ENCODE measurements at regions not wholly inside any gene's neighbourhood (a gene's known extent, or its start where the extent isn't known, plus 50 kb on each side); places are given as distances from the start of the nearest gene placed in this dataset.

- DNase-seq (ENCODE audit: insufficient read length, low spot score, missing footprints), result no peak
- no peak overlapping the region for H3K4me3 ChIP-seq (ENCODE audit: insufficient read depth, low read length)
- no peak overlapping the region for H3K27ac ChIP-seq (ENCODE audit: low read depth, low read length)
- no peaks in the 10 kb centered on the region for H3K4me1 ChIP-seq (ENCODE audit: insufficient read depth, low read length)
- H3K27me3 ChIP-seq (ENCODE audit: insufficient read depth, low read length), result no peaks in the 10 kb centered on the region
- no peaks in the 10 kb centered on the region for H4K20me1 ChIP-seq (ENCODE audit: insufficient read depth, low read length)
- no peaks in the 10 kb centered on the region for H3K36me3 ChIP-seq (ENCODE audit: insufficient read depth, low read length)
- H3K9me3 ChIP-seq (ENCODE audit: low read depth, low read length), result peaks cover under 1% of the 10 kb centered on the region
- no peak for TF ChIP-seq CTCF (IDR thresholded peaks at IDR 0.05; ENCODE audit: extremely low read depth, low read depth, low read length)
- no peaks in the 10 kb centered on the region for H3K79me2 ChIP-seq (ENCODE audit: insufficient read depth, low read length)
- H3K4me2 ChIP-seq (ENCODE audit: insufficient read depth, low read length), result no peak overlapping the region
- no peak overlapping the region for H2AFZ ChIP-seq (ENCODE audit: low read length)
Observed at GRCh38 chr20:22696759-22697158, 112.4 kb upstream of the FOXA2 start.

GRCh38 chr20:22698259-22698842 is 114.0 kb upstream of the FOXA2 start:
- peaks cover 3% of the 10 kb centered on the region for H3K9me3 ChIP-seq (ENCODE audit: low read depth, low read length)
- TF ChIP-seq CTCF (IDR thresholded peaks at IDR 0.05; ENCODE audit: extremely low read depth, low read depth, low read length), result no peak

GRCh38 chr20:22699396-22699795 is 115.0 kb upstream of the FOXA2 start:
- Histone ChIP-seq H2AFZ (ENCODE audit: low read length) (no peak overlapping the region), H3K79me2 (ENCODE audit: insufficient read depth, low read length) (no peaks in the 10 kb centered on the region), H3K4me1 (ENCODE audit: insufficient read depth, low read length) (no peaks in the 10 kb centered on the region), H3K9me3 (ENCODE audit: low read depth, low read length) (peaks cover 3% of the 10 kb centered on the region), H3K4me3 (ENCODE audit: insufficient read depth, low read length) (no peak overlapping the region), H3K36me3 (ENCODE audit: insufficient read depth, low read length) (no peaks in the 10 kb centered on the region), H3K27me3 (ENCODE audit: insufficient read depth, low read length) (no peaks in the 10 kb centered on the region), H3K4me2 (ENCODE audit: insufficient read depth, low read length) (no peak overlapping the region), H4K20me1 (ENCODE audit: insufficient read depth, low read length) (no peaks in the 10 kb centered on the region), H3K27ac (ENCODE audit: low read depth, low read length) (no peak overlapping the region)
- TF ChIP-seq CTCF (IDR thresholded peaks at IDR 0.05; ENCODE audit: extremely low read depth, low read depth, low read length), result no peak
- DNase-seq (ENCODE audit: insufficient read length, low spot score, missing footprints), result no peak

More at GRCh38 chr20:22698259-22698842, 114.0 kb upstream of the FOXA2 start:
- Histone ChIP-seq H3K4me2 (ENCODE audit: insufficient read depth, low read length) (no peak overlapping the region), H4K20me1 (ENCODE audit: insufficient read depth, low read length) (no peaks in the 10 kb centered on the region), H3K4me1 (ENCODE audit: insufficient read depth, low read length) (no peaks in the 10 kb centered on the region), H3K27ac (ENCODE audit: low read depth, low read length) (no peak overlapping the region), H3K4me3 (ENCODE audit: insufficient read depth, low read length) (no peak overlapping the region), H3K79me2 (ENCODE audit: insufficient read depth, low read length) (no peaks in the 10 kb centered on the region), H2AFZ (ENCODE audit: low read length) (no peak overlapping the region), H3K36me3 (ENCODE audit: insufficient read depth, low read length) (no peaks in the 10 kb centered on the region), H3K27me3 (ENCODE audit: insufficient read depth, low read length) (no peaks in the 10 kb centered on the region)
- no peak for DNase-seq (ENCODE audit: insufficient read length, low spot score, missing footprints)

- Histone ChIP-seq H3K4me1 (ENCODE audit: insufficient read depth, low read length) (no peaks in the 10 kb centered on the region), H4K20me1 (ENCODE audit: insufficient read depth, low read length) (no peaks in the 10 kb centered on the region), H3K27ac (ENCODE audit: low read depth, low read length) (no peak overlapping the region), H2AFZ (ENCODE audit: low read length) (no peak overlapping the region), H3K27me3 (ENCODE audit: insufficient read depth, low read length) (no peaks in the 10 kb centered on the region), H3K4me3 (ENCODE audit: insufficient read depth, low read length) (no peak overlapping the region), H3K79me2 (ENCODE audit: insufficient read depth, low read length) (no peaks in the 10 kb centered on the region), H3K4me2 (ENCODE audit: insufficient read depth, low read length) (no peak overlapping the region), H3K9me3 (ENCODE audit: low read depth, low read length) (peaks cover 3% of the 10 kb centered on the region), H3K36me3 (ENCODE audit: insufficient read depth, low read length) (no peaks in the 10 kb centered on the region)
- TF ChIP-seq CTCF (IDR thresholded peaks at IDR 0.05; ENCODE audit: extremely low read depth, low read depth, low read length), result no peak
- DNase-seq (ENCODE audit: insufficient read length, low spot score, missing footprints), result no peak
Observed at GRCh38 chr20:22700367-22700766, 116.0 kb upstream of the FOXA2 start.

Measured in osteoblast (primary cell).